GM19467 (cell line): ENCODE measurements at regions not wholly inside any gene's neighbourhood (a gene's known extent, or its start where the extent isn't known, plus 50 kb on each side); places are given as distances from the start of the nearest gene placed in this dataset.
"Not testable (repeated sequence)": the region's sequence is repeated elsewhere in the genome, so short reads cannot be mapped to it uniquely, and the experiment has no call there.

Experiments
- ATAC-seq: cut with Tn5 transposase; IDR thresholded peaks from one replicate; pipeline ENCODE4 v1.9.1; 2021; ENCODE audit warnings: mild to moderate bottlenecking, moderate library complexity; ENCODE audit not compliant: unreplicated experiment

DNA sequence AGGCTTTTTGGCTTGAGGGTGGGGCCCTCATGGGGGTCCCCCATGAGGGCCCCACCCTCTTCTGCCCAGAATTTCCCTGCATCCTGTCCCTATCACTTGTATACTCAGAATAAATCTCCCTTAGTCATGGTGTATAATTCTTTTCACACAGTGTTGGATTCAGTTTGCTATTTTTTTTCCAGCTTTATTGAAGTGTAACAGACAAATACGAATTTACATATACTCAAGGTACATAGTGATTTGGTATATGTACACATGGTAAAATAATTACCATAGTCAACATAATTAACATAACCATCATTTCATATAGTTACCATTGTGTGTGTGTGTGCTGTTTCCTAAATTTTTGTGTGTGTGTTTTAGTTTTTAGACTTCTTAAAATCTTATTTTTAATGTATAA lies 289.4 kb downstream of the CNTNAP3B start:
- not testable (repeated sequence) for ATAC-seq

DNA sequence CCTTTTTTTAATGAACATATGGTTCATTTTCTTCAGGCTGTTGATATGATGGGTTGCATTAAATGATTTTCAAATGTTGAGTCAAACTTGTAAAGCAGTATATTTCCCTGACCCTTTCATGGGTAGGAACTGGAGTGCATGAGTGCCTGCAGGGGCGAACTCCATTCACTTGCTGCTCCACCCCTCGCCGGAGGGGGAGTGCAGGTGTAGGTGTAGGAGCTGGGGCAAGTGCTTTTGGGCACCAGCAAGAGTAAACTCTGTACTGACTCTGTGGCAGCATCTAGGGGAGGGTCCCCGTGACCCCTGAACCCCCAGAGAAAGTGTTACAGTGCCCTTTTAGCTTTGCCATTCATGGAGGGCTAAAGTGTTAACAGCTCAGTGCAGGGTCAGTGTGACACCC lies 290.3 kb downstream of the CNTNAP3B start:
- not testable (repeated sequence) for ATAC-seq

DNA sequence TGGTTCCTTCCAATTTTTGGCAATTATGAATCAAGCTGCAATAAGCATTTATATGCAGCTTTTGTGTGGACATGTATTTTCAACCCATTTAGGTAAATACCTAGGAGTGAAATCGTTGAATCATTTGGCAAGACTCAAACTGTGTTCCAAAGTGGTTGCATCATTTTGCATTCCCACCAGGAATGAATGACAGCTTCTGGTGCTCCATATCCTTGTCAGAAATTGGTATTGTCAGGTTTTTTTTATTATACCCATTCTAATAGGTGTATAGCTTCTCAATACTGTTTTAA lies 290.7 kb downstream of the CNTNAP3B start:
- ATAC-seq = not testable (repeated sequence)

DNA sequence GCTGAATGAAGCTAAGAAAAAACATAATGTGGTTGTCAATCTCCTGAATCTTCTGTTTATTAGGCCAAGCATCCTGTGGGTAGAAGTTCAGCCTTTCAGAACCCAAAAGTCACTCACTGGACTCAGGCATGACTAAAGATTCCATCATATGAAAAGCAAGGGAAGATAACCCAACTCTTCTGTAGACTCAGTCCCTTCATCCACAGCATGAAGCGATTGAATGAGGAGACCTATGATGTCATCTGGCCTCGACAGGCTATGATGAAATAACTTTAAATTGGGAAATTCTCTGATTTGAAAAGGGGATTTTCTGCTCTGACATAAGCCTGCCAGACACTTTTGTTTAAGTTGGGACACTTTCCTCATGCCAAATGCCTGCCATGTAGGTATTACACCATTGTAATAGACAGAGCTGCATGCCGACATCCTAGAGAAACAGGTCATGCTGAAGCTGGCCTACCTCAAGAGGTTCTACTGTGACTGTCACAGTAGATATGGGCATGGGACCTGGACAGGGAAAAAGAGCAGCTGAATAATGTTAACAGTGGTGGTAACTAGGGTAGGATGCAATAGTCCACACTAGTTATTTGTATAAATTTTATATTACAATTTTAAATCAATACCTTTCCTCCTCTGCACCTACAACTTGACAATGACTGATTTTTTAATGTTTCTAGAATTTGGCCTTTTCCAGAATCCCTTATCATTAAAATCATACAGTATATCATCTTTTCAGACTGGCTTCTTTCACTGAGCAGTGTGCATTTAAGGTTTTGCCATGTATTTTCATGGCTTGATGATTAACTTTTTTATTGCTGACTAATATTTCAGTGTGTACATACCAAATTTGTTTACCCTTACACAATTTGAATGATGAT lies 291.3 kb downstream of the CNTNAP3B start:
- ATAC-seq = not testable (repeated sequence)

DNA sequence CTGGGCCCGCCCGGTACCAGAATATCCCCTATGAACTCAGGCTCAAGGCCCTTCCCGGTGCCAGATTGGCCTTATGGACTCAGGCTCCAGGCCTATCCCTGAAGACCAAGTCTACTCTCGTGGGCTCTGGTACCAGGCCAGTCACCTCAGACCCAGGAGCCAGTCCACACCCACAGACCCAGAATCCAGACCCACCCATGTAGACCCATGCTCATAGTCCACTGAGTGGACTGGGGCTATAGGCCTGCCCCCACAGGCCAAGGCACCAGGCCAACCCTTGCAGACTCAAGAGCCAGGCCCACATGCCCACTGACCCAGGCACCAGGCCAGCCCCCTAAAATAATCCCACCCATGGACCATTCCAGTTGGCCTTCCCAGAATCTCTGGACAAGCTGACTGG lies 296.1 kb downstream of the CNTNAP3B start:
- not testable (repeated sequence) for ATAC-seq

DNA sequence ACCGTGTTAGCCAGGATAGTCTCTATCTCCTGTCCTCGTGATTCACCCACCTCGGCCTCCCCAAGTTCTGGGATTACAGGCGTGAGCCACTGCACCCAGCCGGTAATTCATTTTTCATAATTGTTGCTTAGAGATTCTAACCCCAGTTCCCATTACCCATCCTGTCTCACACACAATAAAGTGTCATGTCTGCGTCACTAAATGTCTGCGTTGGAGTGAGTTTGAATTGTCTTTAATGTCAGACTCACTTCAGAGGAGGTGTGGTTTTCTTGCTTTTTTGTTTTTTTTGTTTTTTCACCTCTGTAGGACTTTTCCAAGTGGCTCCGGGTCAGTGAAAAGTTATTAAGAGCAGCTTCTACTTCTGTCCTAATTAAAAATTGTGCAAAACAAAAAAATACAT lies 304.5 kb downstream of the CNTNAP3B start:
- ATAC-seq = not testable (repeated sequence)

DNA sequence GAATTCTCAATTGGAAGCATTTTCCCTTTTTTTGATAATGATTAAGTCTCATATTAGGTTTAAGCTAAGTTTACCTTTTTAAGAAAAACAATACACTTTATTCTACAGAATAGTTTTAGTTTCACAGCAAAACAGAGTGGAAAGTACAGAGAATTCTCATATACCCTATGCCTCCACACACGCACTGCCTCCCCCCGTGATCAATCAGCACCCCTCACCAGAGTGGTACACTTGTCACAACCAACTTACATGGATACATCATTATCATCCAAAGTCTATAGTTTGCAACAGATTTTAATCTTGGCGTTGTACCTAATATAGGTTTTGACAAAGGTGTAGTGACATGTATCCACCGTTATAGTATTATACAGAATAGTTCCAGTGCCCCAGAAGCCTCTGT lies 326.5 kb downstream of the CNTNAP3B start:
- not testable (repeated sequence) for ATAC-seq

DNA sequence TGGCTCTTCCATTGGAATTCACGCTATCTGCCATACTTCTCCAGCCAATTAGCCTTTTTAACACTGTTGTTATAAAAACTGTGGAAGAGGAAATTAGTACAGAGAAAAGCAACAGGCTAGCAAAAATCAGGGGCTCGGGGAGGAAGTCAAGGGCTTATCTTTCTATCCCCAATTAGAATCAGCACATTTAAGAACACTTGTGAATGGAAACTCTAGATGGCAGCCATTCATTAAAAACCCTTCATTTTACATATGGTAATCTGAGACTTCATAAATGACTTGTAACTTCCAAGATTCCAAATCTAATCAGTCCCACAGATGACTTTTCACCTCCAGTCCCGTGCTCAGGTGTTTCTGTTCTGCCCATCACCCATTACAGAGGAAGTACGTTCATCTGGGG lies 330.5 kb downstream of the CNTNAP3B start:
- not testable (repeated sequence) for ATAC-seq

DNA sequence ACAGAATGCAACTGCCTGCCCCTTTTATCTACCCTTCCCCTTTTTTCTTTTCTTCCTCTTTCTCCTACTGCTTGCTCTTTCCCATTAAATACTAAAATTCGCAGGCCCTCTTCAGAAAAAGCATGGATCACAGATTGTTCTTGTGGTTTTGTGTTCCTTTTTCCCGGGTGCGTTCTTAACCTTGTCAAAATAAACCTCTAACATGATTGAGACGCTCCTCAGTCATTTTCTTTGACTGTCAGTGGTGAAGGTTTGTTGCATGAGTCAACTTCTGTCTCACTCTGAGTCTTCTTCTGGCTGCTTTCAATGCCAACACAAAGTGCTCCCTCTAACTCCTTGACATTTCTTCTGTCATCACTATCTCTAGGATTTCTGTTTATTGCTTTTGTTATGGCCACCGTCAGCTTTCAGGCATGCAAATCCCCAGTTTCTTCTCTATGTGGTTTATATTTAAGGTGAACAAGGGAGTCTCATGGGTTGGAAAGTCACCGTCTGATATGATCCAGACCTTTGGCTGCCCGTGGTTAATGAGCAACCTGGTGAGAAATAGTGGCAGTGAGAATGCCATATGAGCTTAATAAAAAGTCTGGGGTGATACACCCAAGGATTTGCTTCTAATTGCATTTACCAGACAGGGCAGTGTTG lies 338.4 kb downstream of the CNTNAP3B start:
- not testable (repeated sequence) for ATAC-seq

DNA sequence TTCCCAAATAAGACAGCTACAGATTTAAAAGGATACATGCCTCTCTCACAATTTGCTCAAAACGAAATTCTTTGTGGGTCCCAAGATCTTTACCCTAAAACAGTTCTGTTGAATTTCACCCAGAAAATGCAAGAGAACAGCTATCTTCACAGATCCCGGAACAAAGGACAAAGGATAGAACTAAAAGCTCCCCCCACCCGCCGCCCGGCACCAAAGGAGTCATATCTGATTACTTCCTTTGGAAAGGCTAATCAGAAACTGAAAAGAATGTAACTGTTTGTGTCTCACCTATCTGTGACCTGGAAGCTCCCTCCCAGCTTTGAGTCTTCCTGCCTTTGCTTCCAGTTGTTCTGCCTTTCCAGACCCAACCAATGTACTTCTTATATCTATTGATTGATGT lies 339.2 kb downstream of the CNTNAP3B start:
- not testable (repeated sequence) for ATAC-seq

DNA sequence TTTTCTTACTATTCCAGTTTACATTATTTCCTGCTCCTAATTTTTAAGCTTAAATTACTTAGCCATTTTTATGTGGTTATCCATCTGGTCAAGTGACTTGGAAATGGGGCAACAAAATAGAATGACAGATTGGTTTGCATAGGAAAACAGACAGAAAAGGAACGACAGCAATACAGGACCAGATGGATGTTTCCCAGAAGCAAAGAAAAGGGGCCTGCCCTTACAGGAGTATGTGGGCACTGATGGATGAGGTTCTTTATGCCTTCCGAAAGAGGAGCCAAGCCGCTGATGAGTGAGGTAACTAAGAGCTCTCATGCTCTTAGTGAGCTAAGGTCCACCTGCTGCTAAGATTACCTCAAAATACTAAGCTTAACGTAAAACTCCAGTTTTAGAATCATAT lies 339.8 kb downstream of the CNTNAP3B start:
- ATAC-seq = not testable (repeated sequence)

DNA sequence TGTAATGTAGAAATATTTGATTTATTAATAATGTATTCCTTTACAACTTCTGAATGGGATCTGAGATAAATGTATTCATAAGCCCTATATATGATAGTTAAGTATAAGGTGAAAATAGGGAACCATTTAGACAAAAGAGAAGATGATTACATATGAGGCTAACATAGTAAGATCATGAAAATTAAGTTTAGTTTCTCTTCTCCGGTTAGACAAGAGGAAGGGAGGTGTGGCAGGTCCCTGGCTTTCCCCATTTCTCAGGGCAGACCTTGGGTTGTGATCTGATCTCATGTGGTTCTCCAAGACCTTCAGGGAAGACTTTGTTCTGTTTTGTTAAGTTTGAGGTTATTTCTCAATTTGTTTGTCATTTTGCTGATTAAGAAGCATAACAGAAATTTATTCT lies 341.3 kb downstream of the CNTNAP3B start:
- not testable (repeated sequence) for ATAC-seq

DNA sequence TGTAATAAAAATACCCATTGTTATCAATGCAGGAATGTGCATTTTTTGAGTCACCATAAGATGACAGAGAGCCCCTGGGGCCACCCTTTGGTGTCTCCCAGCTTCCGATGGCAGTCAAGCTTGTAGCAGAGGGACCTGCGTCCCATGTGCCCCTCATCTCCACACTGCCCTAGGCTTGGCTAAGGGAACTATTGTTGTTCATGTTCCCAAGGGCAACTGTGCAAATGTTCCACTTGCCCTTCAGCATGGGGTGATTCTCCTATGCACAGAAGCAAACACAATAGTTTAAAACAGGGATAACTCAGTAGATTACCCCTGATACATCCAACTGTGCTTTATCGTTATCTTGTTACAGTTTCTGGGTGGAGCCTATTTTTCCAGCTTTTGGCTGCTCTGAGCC lies 342.0 kb downstream of the CNTNAP3B start:
- ATAC-seq = not testable (repeated sequence)

DNA sequence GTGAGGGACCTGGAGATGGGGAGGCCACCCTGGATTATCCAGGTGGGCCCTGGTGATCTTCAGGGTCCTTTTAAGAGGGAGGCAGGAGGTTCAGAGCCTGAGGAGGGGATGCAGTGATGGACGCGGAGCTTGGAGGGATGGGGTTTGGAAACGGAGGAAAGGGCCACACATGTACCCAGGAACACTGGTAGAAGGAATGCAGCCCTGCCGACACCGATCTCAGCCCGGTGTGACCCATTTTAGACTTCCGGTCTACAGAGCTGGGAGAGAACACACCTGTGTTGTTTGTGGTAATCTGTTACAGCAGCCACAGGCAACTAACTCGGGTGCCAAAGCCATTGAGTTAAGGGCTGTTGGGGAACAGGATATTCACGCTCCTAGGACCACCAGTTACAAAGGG lies 345.2 kb downstream of the CNTNAP3B start:
- not testable (repeated sequence) for ATAC-seq

DNA sequence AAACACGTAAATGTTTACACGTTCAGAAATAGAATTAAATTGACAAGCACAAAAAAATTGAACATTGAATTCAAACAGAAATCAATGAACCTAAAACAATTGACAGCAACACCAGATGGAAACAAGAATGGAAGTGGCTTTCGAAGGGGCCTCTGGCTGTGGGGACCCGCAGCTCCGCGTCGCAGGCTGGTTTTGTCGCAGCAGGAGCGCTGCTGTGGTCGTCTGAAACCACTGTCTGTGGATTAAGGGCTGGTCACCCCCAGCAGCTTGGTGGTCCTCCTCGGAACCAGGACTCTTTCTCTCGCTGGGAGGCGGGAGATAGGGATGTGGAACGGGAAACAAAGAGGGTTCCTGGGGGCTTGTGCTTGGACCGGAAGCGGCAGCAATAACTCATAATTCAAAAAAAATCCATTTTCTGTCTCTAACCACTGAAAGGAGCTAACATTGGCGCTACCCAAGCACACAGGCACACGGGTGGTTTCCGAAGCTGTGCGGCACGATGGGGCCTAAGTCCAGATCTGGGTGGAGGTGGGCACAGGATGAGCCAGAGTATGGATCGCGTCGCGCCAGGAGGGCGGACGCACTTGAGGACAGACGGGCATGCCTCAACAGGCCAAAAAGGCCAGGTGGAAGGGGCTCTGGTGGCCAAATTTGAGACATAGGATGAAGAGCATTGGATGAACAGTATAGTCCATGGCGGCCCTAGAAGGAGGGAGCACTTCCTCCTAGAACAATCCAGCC lies 346.0 kb downstream of the CNTNAP3B start:
- ATAC-seq = not testable (repeated sequence)

DNA sequence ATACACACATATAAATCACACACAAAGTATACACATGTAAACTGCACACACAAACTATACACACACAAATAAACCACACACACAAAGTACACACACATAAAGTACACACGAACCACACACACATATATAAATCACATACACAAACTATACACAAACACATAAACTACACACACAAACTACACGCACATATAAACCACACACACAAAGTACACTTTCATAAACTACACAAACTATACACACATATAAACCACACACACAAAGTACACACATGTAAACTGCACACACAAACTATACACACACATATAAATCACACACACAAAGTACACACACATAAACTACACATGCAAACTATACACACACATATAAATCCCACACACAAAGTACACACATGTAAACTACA lies 347.3 kb downstream of the CNTNAP3B start:
- ATAC-seq = not testable (repeated sequence)

DNA sequence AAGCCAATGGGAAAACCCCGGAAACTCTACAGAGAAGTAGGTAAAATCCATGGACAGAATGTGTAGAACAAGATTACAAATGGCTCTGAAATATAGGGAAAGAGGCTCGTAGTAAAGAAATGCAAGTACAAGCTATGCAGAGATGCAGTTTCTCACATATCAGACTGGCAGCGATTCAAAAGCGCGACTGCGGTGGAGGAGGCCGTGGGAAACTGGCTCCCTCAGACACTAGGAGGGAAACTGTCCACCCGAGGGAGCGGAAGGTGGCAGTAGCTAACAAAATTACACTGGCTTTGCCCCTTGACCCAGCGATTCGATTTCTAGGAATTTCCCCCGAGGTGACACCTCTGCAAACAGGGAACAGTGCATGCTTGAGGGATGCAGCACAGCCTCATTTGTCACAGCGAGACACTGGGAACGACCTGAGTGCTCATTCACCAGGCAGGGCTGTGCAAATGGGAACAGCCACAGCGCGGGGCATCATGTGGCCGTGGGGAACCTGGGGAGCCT lies 349.3 kb downstream of the CNTNAP3B start:
- ATAC-seq = not testable (repeated sequence)

DNA sequence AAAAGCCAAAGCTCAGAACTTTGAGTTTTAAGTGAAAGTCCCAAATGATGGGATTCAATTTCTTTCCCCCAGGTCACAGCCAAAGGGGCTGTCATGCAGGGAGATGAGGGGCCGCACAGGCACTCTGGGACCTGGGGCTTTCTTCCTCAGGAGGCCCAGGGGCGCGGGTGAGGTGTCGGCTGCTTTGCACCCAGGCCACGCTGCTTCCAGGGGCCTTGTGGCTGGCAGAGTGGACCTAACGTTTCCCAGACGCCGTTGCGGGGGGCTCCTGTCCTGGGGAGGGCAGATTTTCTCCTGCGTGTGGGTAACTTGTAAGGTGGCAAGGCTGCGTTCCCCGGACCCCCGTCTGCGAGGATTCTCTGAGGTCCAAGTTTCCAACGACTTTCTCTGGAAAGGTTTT lies 350.0 kb downstream of the CNTNAP3B start:
- ATAC-seq = not testable (repeated sequence)

DNA sequence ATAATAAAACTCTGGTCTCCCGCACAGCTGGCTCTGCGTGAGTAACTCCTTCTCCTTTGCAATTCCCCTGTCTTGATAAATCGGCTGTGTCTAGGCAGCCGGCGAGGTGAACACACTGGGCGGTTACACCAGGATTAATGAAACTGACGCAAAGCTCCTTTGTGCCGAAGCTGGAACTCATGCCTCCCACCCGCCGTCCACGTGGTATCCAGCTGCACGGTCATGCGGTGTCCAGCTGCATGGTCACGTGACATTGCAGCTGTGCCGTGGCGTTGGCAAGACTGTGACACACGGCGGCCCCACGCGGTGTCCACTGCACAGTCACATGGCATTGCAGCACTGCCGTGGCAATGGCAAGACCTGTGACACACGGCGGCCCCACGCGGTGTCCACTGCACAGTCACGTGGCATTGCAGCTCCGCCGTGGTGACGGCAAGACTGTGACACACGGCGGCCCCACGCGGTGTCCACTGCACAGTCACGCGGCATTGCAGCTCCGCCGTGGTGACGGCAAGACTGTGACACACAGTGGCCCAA lies 350.6 kb downstream of the CNTNAP3B start:
- ATAC-seq = not testable (repeated sequence)

DNA sequence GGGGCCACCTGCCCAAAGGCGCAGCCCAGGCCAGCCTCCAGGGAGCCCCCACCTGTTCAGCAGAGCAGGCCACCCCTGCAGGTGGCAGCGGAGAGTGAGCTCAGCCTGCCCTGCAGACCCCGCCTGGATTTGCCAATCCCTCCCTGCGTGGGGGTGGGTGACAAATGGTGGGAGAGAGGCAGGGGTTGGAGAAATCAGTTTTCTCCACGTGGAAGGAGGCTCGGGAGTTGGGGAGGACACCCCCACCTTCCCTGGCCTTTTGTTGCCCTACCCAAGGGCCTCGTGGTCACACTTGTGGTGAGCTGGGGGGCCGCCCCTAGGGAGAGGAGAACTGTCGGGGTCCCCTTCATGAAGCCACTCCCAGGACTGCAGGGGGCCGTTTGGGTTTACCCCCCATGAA lies 351.7 kb downstream of the CNTNAP3B start:
- not testable (repeated sequence) for ATAC-seq

DNA sequence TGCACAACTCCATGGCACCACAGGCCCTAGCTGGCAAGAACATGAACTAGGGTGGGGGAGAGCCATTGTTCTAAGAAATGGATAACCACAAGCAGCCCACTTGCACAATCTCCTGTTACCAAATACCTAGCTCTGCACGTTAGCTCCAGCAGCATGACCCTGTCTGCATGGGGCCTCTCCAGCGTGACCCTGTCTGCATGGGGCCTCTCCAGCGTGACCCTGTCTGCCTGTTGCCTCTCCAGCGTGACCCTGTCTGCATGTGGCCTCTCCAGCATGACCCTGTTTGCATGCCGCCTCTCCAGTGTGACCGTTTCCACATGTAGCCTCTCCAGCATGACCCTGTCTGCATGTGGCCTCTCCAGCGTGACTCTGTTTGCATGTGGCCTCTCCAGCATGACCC lies 356.7 kb downstream of the CNTNAP3B start:
- ATAC-seq = not testable (repeated sequence)
